ENCODE measurements at regions not wholly inside any gene's neighbourhood (a gene's known extent, or its start where the extent isn't known, plus 50 kb on each side); places are given as distances from the start of the nearest gene placed in this dataset.

DNA sequence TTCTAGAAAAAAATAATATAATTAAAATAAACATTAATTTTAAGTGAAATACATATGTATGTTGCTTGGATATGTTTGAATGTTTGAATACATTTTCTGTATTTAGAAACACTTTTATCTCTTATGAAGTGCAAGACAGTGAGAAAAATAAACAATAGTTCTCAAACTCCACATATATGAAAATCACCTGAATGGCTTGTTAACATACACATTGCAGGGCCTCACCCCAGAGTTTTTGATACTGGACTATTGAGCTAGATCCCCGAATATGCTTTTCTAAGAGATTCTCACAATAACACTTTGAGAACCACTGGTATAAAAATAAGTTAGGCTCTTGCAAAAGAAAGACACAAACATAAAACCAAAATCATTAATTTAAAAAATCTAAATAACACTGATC, 1570.3 kb upstream of the PRR20A start:
- TF ChIP-seq ARNT (IDR thresholded peaks at IDR 0.05) (no peak), SUZ12 (IDR thresholded peaks at IDR 0.05) (no peak), FOXK2 (IDR thresholded peaks at IDR 0.05) (no peak), BHLHE40 (IDR thresholded peaks at IDR 0.05; ENCODE audit: borderline replicate concordance) (no peak)
- TF ChIP-seq, protein P1, sequence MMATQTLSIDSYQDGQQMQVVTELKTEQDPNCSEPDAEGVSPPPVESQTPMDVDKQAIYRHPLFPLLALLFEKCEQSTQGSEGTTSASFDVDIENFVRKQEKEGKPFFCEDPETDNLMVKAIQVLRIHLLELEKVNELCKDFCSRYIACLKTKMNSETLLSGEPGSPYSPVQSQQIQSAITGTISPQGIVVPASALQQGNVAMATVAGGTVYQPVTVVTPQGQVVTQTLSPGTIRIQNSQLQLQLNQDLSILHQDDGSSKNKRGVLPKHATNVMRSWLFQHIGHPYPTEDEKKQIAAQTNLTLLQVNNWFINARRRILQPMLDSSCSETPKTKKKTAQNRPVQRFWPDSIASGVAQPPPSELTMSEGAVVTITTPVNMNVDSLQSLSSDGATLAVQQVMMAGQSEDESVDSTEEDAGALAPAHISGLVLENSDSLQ (IDR thresholded peaks at IDR 0.05), result no peak
- POLR2A ChIA-PET, result no interaction called here
- DNase-seq (ENCODE audit: extremely low spot score), result no peak
- CTCF ChIA-PET, result no interaction called here

DNA sequence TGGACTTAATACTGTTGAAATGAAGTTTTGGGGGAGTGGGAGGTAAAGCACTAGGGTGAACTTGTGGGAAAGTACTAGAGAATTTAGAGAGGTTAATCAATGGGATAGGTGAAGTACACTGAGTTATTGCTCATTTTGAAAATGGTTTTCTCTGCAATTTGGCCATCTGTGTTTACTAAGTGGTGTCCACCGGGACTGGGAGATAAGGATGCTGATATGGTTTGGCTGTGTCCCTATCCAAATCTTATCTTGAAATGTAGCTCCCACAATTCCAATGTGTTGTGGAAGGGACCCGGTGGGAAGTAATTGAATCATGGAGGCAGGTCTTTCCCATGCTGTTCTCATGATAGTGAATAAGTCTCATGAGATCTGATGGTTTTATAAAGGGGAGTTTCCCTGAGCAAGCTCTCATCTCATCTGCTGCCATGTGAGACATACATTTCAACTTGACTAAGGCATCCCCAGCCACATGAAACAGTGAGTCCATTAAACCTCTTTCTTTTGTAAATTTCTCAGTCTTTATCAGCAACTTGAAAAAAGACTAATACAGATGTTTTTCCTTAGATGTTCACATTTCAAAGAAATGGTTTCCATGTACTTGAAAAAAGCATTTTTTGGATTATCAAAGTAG, 1569.4 kb upstream of the PRR20A start:
- CTCF ChIA-PET, result no interaction called here
- POLR2A ChIA-PET, result no interaction called here

DNA sequence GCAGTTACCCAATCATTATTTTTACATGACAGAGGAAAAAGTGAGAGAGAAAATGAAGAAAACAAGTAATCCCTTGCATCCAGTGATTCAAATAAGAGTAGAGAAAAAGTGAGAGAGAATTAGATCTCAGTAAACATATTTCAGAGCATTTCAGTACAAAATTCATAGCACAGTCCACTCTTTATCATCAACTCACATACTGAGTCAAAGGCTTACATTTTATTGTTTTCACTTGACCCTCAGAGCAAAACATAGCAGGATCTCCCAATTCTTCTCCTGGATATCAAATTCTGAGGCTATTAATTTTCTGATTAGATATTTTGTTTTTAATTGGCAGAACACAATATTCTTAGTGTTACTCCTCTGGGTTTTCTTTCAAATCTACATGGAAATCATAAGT, 1568.3 kb upstream of the PRR20A start:
- ChIA-PET POLR2A (no interaction called here), CTCF (no interaction called here)
- no peak for DNase-seq (ENCODE audit: extremely low spot score)
- TF ChIP-seq FOXA1 (IDR thresholded peaks at IDR 0.05) (no peak), SP1 (IDR thresholded peaks at IDR 0.05) (no peak), BHLHE40 (IDR thresholded peaks at IDR 0.05; ENCODE audit: borderline replicate concordance) (no peak), SUZ12 (IDR thresholded peaks at IDR 0.05) (no peak), ELF4 (IDR thresholded peaks at IDR 0.05) (no peak), LEF1 (IDR thresholded peaks at IDR 0.05; ENCODE audit: borderline replicate concordance) (no peak), L3MBTL2 (conservative IDR thresholded peaks at IDR 0.05) (no peak), HDGF (IDR thresholded peaks at IDR 0.05; ENCODE audit: borderline replicate concordance) (no peak)
- TF ChIP-seq, protein P1 (IDR thresholded peaks at IDR 0.05), result no peak

More for the DNA sequence above, 1569.4 kb upstream of the PRR20A start:
- DNase-seq (ENCODE audit: extremely low spot score), result no peak
- TF ChIP-seq LEF1 (IDR thresholded peaks at IDR 0.05; ENCODE audit: borderline replicate concordance) (no peak), TARDBP (IDR thresholded peaks at IDR 0.05) (no peak), L3MBTL2 (conservative IDR thresholded peaks at IDR 0.05) (no peak), HDGF (IDR thresholded peaks at IDR 0.05; ENCODE audit: borderline replicate concordance) (no peak), BHLHE40 (IDR thresholded peaks at IDR 0.05; ENCODE audit: borderline replicate concordance) (no peak), FOXM1 (IDR thresholded peaks at IDR 0.05; ENCODE audit: borderline replicate concordance) (no peak), SUZ12 (IDR thresholded peaks at IDR 0.05) (no peak), NFRKB (IDR thresholded peaks at IDR 0.05) (no peak), SP1 (IDR thresholded peaks at IDR 0.05) (no peak), ZNF384 (IDR thresholded peaks at IDR 0.05) (no peak), FOXK2 (IDR thresholded peaks at IDR 0.05) (no peak), CTBP1 (IDR thresholded peaks at IDR 0.05; ENCODE audit: borderline replicate concordance) (no peak), FOXA1 (IDR thresholded peaks at IDR 0.05) (no peak)

DNA sequence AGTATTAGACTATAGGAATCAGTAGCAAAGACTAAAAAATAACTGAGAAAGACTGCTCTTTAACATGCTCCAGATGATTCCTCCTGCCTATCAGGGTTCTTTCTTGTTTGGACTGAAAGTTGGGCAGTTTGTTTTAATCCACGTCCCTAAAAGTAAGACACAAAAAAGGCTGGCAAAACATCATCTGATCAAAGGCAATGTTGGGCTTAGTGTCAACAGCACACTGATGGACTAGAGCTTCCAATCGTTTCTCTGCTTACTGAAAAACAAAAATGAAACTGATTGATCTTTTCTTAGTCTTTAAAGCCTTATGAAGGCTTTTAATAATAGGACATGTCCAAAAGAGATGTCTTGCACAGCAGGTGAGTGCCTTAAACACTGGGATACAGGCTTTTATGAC, 1567.9 kb upstream of the PRR20A start:
- ChIA-PET CTCF (no interaction called here), POLR2A (no interaction called here)
- TF ChIP-seq ARNT (IDR thresholded peaks at IDR 0.05), result no peak
- no peak for TF ChIP-seq NFRKB (IDR thresholded peaks at IDR 0.05)
- TF ChIP-seq FOXM1 (IDR thresholded peaks at IDR 0.05; ENCODE audit: borderline replicate concordance), result no peak
- no peak for TF ChIP-seq SP1 (IDR thresholded peaks at IDR 0.05)
- no peak for TF ChIP-seq ELF4 (IDR thresholded peaks at IDR 0.05)
- TF ChIP-seq HDGF (IDR thresholded peaks at IDR 0.05; ENCODE audit: borderline replicate concordance), result no peak
- TF ChIP-seq L3MBTL2 (conservative IDR thresholded peaks at IDR 0.05), result no peak
- DNase-seq (ENCODE audit: extremely low spot score), result no peak

DNA sequence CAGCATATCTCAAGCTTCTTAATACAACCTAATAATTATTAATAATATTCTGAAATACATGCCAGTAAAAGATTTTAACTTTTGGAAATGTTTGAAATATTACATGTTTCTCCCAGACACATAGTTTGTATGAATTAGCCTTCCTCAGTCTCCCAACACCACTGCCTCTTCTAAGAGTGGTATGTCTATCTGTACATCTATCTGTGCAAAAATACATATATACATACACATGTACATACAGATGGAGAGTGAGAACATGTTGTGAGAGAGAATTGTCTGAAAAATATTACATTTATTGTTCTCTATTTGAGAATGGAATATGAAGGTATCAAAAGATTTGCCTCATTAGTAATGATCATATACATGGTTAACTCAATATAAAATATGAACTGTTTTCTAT, 1567.2 kb upstream of the PRR20A start:
- POLR2A ChIA-PET, result no interaction called here
- CTCF ChIA-PET, result no interaction called here
- no peak for DNase-seq (ENCODE audit: extremely low spot score)
- TF ChIP-seq BHLHE40 (IDR thresholded peaks at IDR 0.05; ENCODE audit: borderline replicate concordance) (no peak), NFRKB (IDR thresholded peaks at IDR 0.05) (no peak), ELF4 (IDR thresholded peaks at IDR 0.05) (no peak), FOXM1 (IDR thresholded peaks at IDR 0.05; ENCODE audit: borderline replicate concordance) (no peak), LEF1 (IDR thresholded peaks at IDR 0.05; ENCODE audit: borderline replicate concordance) (no peak), L3MBTL2 (conservative IDR thresholded peaks at IDR 0.05) (no peak), TARDBP (IDR thresholded peaks at IDR 0.05) (no peak), SUZ12 (IDR thresholded peaks at IDR 0.05) (no peak), ZNF384 (IDR thresholded peaks at IDR 0.05) (no peak), FOXK2 (IDR thresholded peaks at IDR 0.05) (no peak), SP1 (IDR thresholded peaks at IDR 0.05) (no peak), ARNT (IDR thresholded peaks at IDR 0.05) (no peak), HDGF (IDR thresholded peaks at IDR 0.05; ENCODE audit: borderline replicate concordance) (no peak), FOXA1 (IDR thresholded peaks at IDR 0.05) (no peak), CTBP1 (IDR thresholded peaks at IDR 0.05; ENCODE audit: borderline replicate concordance) (no peak)
- TF ChIP-seq, protein P1 (IDR thresholded peaks at IDR 0.05), result no peak

DNA sequence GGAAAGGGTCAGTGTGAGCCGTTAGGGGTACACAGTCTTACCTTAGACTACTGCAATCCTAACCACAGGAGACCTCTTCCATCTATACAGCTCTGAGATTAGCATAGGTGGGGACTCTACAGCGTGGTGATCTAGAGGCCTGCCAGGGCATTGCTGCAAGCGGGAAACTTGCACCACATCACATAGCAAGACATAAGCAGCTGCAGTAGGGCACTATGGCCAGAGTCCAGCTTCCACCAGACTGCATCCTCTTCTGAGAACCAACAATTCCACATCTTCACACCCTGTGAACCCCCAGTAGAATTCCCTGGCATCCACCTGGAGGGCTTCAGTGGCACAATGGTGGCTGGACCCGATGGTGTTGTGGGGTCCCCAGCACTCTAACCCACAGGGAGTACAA, 1564.3 kb upstream of the PRR20A start:
- ChIA-PET CTCF (no interaction called here), POLR2A (no interaction called here)
- TF ChIP-seq SUZ12 (IDR thresholded peaks at IDR 0.05) (no peak), ARNT (IDR thresholded peaks at IDR 0.05) (no peak), NFRKB (IDR thresholded peaks at IDR 0.05) (no peak), ZNF384 (IDR thresholded peaks at IDR 0.05) (no peak), ELF4 (IDR thresholded peaks at IDR 0.05) (no peak), LEF1 (IDR thresholded peaks at IDR 0.05; ENCODE audit: borderline replicate concordance) (no peak), FOXK2 (IDR thresholded peaks at IDR 0.05) (no peak), HDGF (IDR thresholded peaks at IDR 0.05; ENCODE audit: borderline replicate concordance) (no peak), SP1 (IDR thresholded peaks at IDR 0.05) (no peak), CTBP1 (IDR thresholded peaks at IDR 0.05; ENCODE audit: borderline replicate concordance) (no peak), BHLHE40 (IDR thresholded peaks at IDR 0.05; ENCODE audit: borderline replicate concordance) (no peak), FOXA1 (IDR thresholded peaks at IDR 0.05) (no peak), L3MBTL2 (conservative IDR thresholded peaks at IDR 0.05) (no peak), TARDBP (IDR thresholded peaks at IDR 0.05) (no peak), FOXM1 (IDR thresholded peaks at IDR 0.05; ENCODE audit: borderline replicate concordance) (no peak)
- TF ChIP-seq, protein P1 (IDR thresholded peaks at IDR 0.05), result no peak

More for the DNA sequence above, 1564.3 kb upstream of the PRR20A start:
- no peak for DNase-seq (ENCODE audit: extremely low spot score)
